GM23338 (cell line): ENCODE measurements at regions not wholly inside any gene's neighbourhood (a gene's known extent, or its start where the extent isn't known, plus 50 kb on each side); places are given as distances from the start of the nearest gene placed in this dataset.

Experiments
- ATAC-seq: fragments of 200-7000 bp; cut with Tn5 transposase; 3 replicates; pipeline ENCODE4 v1.9.1; 2020
- DNase-seq: peaks from one replicate; pipeline ENCODE4 v3.0.0-alpha.2; 2015; ENCODE audit warnings: low spot score
- H2AFZ ChIP-seq: fragments of 200-600 bp; sonication (generic); 2 replicates; pipeline ENCODE4 v1.8.0; 2016; ENCODE audit warnings: antibody characterized with exemption, mild to moderate bottlenecking, moderate library complexity
- H3F3A ChIP-seq: fragments of 200-600 bp; sonication (generic); replicated peaks from 2 replicates; pipeline ENCODE4 v1.8.0; 2017; ENCODE audit warnings: antibody characterized with exemption, mixed run types, low read depth
- H3K27ac ChIP-seq: fragments of 200-600 bp; sonication (generic); 2 replicates; pipeline ENCODE4 v1.6.1; 2016; ENCODE audit warnings: low read depth
- H3K27me3 ChIP-seq: fragments of 200-600 bp; sonication (generic); 2 replicates; pipeline ENCODE4 v1.8.0; 2016; ENCODE audit warnings: mild to moderate bottlenecking, mixed run types, moderate library complexity; ENCODE audit not compliant: insufficient read depth
- H3K36me3 ChIP-seq: fragments of 200-600 bp; sonication (generic); 2 replicates; pipeline ENCODE4 v1.8.0; 2016; ENCODE audit warnings: mild to moderate bottlenecking; ENCODE audit not compliant: insufficient read depth
- H3K4me1 ChIP-seq: fragments of 200-600 bp; sonication (generic); 2 replicates; pipeline ENCODE4 v1.8.0; 2016; ENCODE audit warnings: mild to moderate bottlenecking, moderate library complexity; ENCODE audit not compliant: insufficient read depth
- H3K4me2 ChIP-seq: fragments of 200-600 bp; sonication (generic); 2 replicates; pipeline ENCODE4 v1.7.1; 2017; ENCODE audit warnings: mixed run types
- H3K4me3 ChIP-seq: fragments of 200-600 bp; sonication (generic); 2 replicates; pipeline ENCODE4 v1.6.1; 2016; ENCODE audit warnings: mixed run types
- H3K79me2 ChIP-seq: fragments of 200-600 bp; sonication (generic); replicated peaks from 2 replicates; pipeline ENCODE4 v1.8.0; 2017; ENCODE audit warnings: mild to moderate bottlenecking; ENCODE audit not compliant: insufficient read depth
- H3K9me2 ChIP-seq: fragments of 200-600 bp; sonication (generic); 2 replicates; pipeline ENCODE4 v1.8.0; 2017; ENCODE audit not compliant: insufficient read depth
- H4K20me1 ChIP-seq: fragments of 200-600 bp; sonication (generic); replicated peaks from 2 replicates; pipeline ENCODE4 v1.8.0; 2017; ENCODE audit warnings: mild to moderate bottlenecking; ENCODE audit not compliant: insufficient read depth
- H3K27ac Mint-ChIP-seq: 2 replicates; pipeline ENCODE4 v1.8.0; 2020; ENCODE audit warnings: inconsistent platforms, mild to moderate bottlenecking, moderate library complexity, mixed read lengths
- H3K27me3 Mint-ChIP-seq: 3 replicates; pipeline ENCODE4 v1.8.0; 2022; ENCODE audit warnings: low read depth, mild to moderate bottlenecking, moderate library complexity, mixed read lengths, inconsistent platforms; ENCODE audit not compliant: insufficient read depth, poor library complexity
- H3K36me3 Mint-ChIP-seq: 3 replicates; pipeline ENCODE4 v1.8.0; 2021; ENCODE audit warnings: low read depth, mild to moderate bottlenecking, inconsistent platforms, moderate library complexity, mixed read lengths
- H3K4me1 Mint-ChIP-seq: 3 replicates; pipeline ENCODE4 v1.8.0; 2020; ENCODE audit warnings: mild to moderate bottlenecking, inconsistent platforms, mixed read lengths
- H3K4me3 Mint-ChIP-seq: 3 replicates; pipeline ENCODE4 v1.8.0; 2021; ENCODE audit warnings: moderate library complexity, mild to moderate bottlenecking, inconsistent platforms, mixed read lengths
- H3K9me3 Mint-ChIP-seq: 3 replicates; pipeline ENCODE4 v1.8.0; 2020; ENCODE audit warnings: moderate library complexity, mild to moderate bottlenecking, inconsistent platforms, mixed read lengths
- CTCF ChIP-seq, 2 experiments: fragments of 200-600 bp in 1 of 2; sonication (generic) in 1 of 2; conservative IDR thresholded peaks; 2 replicates each; pipeline versions ENCODE4 v1.5.1 to v1.6.1; 2016 to 2017; ENCODE audit warnings: antibody characterized with exemption in 2 of 2, low read depth in 2 of 2, mild to moderate bottlenecking in 2 of 2, moderate library complexity in 1 of 2
- ETS1 ChIP-seq: IDR thresholded peaks from 2 replicates; pipeline ENCODE4 v1.6.1; 2016; ENCODE audit warnings: antibody characterized with exemption
- EZH2 ChIP-seq: fragments of 200-600 bp; sonication (generic); IDR thresholded peaks from one replicate; pipeline ENCODE4 v1.8.0; 2017; ENCODE audit warnings: antibody characterized with exemption, mild to moderate bottlenecking, low read depth; ENCODE audit not compliant: unreplicated experiment
- JUNB ChIP-seq: IDR thresholded peaks from one replicate; pipeline ENCODE4 v1.6.1; 2016; ENCODE audit warnings: antibody characterized with exemption; ENCODE audit not compliant: unreplicated experiment
- NANOG ChIP-seq: IDR thresholded peaks from 2 replicates; pipeline ENCODE4 v1.6.1; 2016; ENCODE audit warnings: antibody characterized with exemption, borderline replicate concordance
- REST ChIP-seq: IDR thresholded peaks from one replicate; pipeline ENCODE4 v1.6.1; 2018; ENCODE audit warnings: antibody characterized with exemption; ENCODE audit not compliant: unreplicated experiment
- STAT1 ChIP-seq: IDR thresholded peaks from one replicate; pipeline ENCODE4 v1.6.1; 2016; ENCODE audit warnings: antibody characterized with exemption; ENCODE audit not compliant: unreplicated experiment
- ZNF114 ChIP-seq: fragments of 250-450 bp; sonication (Bioruptor Pico); IDR thresholded peaks from 2 replicates; pipeline ENCODE4 v1.5.0; 2020; ENCODE audit warnings: mild to moderate bottlenecking, moderate library complexity
- ZNF331 ChIP-seq: fragments of 250-450 bp; sonication (Bioruptor Pico); IDR thresholded peaks from 2 replicates; pipeline ENCODE4 v1.5.0; 2020; ENCODE audit warnings: low read depth, mild to moderate bottlenecking, moderate library complexity
- ZNF462 ChIP-seq: fragments of 250-450 bp; sonication (Bioruptor Pico); IDR thresholded peaks from 2 replicates; pipeline ENCODE4 v1.5.0; 2020; ENCODE audit warnings: mild to moderate bottlenecking, moderate library complexity

GRCh38 chr12:113575386-113575785, 103.7 kb upstream of the LHX5 start:
- H3K27me3 Mint-ChIP-seq: peaks cover 8% of the 10 kb centered on the region
- DNase-seq: no peak
- no peaks in the 10 kb centered on the region for H3K27me3 ChIP-seq

More at GRCh38 chr12:113575386-113575785, 103.7 kb upstream of the LHX5 start:
- Histone ChIP-seq H3K4me3 (no peak overlapping the region), H4K20me1 (no peaks in the 10 kb centered on the region), H3F3A (no peaks in the 10 kb centered on the region), H3K4me1 (peaks cover 15% of the 10 kb centered on the region), H3K9me2 (no peaks in the 10 kb centered on the region), H3K79me2 (no peaks in the 10 kb centered on the region), H2AFZ (no peak overlapping the region), H3K36me3 (no peaks in the 10 kb centered on the region), H3K27ac (no peak overlapping the region), H3K4me2 (no peak overlapping the region)
- no peak for ATAC-seq
- Mint-ChIP-seq H3K4me3 (no peak overlapping the region), H3K36me3 (peaks cover 3% of the 10 kb centered on the region; the same call in 1 of the 3 replicates), H3K4me1 (peaks cover 11% of the 10 kb centered on the region), H3K9me3 (peaks cover 8% of the 10 kb centered on the region; the same call in 2 of the 3 replicates), H3K27ac (no peak overlapping the region)
- no peak for TF ChIP-seq NANOG
- no peak for TF ChIP-seq CTCF (conservative IDR thresholded peaks at IDR 0.05; ENCODE audit: low read depth in 2 of 2)
- TF ChIP-seq EZH2: no peak
- no peak for TF ChIP-seq REST
- no peak for TF ChIP-seq STAT1
- TF ChIP-seq ZNF114 (CRISPR knock-in tag): no peak
- no peak for TF ChIP-seq ZNF331 (CRISPR knock-in tag)
- no peak for TF ChIP-seq JUNB
- no peak for TF ChIP-seq ZNF462
- no peak for TF ChIP-seq ETS1
